A549 (cell line): ENCODE measurements at regions not wholly inside any gene's neighbourhood (a gene's known extent, or its start where the extent isn't known, plus 50 kb on each side); places are given as distances from the start of the nearest gene placed in this dataset.
"Not testable (repeated sequence)": the region's sequence is repeated elsewhere in the genome, so short reads cannot be mapped to it uniquely, and the experiment has no call there.

ENCODE experiments used
- CTCF ChIP-seq: fragments of >200 bp; sonication (Bioruptor Twin); formaldehyde crosslinking; IDR thresholded peaks from 3 replicates; pipeline ENCODE4 v1.5.1; 2016
- HEYL ChIP-seq: fragments of 250-450 bp; sonication (Bioruptor Pico); IDR thresholded peaks from 2 replicates; pipeline ENCODE4 v1.8.0; 2021; ENCODE audit warnings: mild to moderate bottlenecking, moderate library complexity
- KDM1A ChIP-seq: fragments of 200-600 bp; sonication (generic); IDR thresholded peaks from 2 replicates; pipeline ENCODE4 v1.6.1; 2016; ENCODE audit warnings: low read depth, mild to moderate bottlenecking
- MAFK ChIP-seq: fragments of 450-650 bp; IDR thresholded peaks from 2 replicates; pipeline ENCODE4 v1.6.1; 2014; ENCODE audit not compliant: partially characterized antibody
- PHF8 ChIP-seq: fragments of 200-600 bp; sonication (generic); IDR thresholded peaks from 2 replicates; pipeline ENCODE4 v1.6.1; 2016; ENCODE audit warnings: low read depth, mild to moderate bottlenecking, antibody characterized with exemption, moderate library complexity, borderline replicate concordance
- POLR2A ChIP-seq: IDR thresholded peaks from 2 replicates; pipeline ENCODE4 v1.6.1; 2012; ENCODE audit warnings: mild to moderate bottlenecking, low read length
- POLR2AphosphoS2 ChIP-seq: conservative IDR thresholded peaks from 2 replicates; pipeline ENCODE4 v1.6.1; 2012; ENCODE audit warnings: low read length, improper control_type of control experiment, inconsistent platforms
- USF2 ChIP-seq: fragments of 450-650 bp; IDR thresholded peaks from 2 replicates; pipeline ENCODE4 v1.6.1; 2014; ENCODE audit warnings: antibody characterized with exemption

- TF ChIP-seq HEYL (CRISPR knock-in tag); PHF8; MAFK; KDM1A; POLR2AphosphoS2; USF2; CTCF; POLR2A: not testable (repeated sequence)
Measured at GRCh38 chr11:101245635-101246034, 116.0 kb upstream of the PGR start.
